ENCODE measurements at regions not wholly inside any gene's neighbourhood (a gene's known extent, or its start where the extent isn't known, plus 50 kb on each side); places are given as distances from the start of the nearest gene placed in this dataset.

GRCh38 chr4:189221691-189222090, 719.0 kb upstream of the FRG1 start:
- no peak for TF ChIP-seq TAF1 (IDR thresholded peaks at IDR 0.05; ENCODE audit: borderline replicate concordance, insufficient read depth, low read length)
- TF ChIP-seq POLR2AphosphoS5 (IDR thresholded peaks at IDR 0.05; ENCODE audit: low read depth, low read length) = no peak
- no peak for TF ChIP-seq REST (IDR thresholded peaks at IDR 0.05; ENCODE audit: insufficient read depth in 1 of 2, low read depth in 2 of 2, low read length in 2 of 2)
- TF ChIP-seq SIN3A (IDR thresholded peaks at IDR 0.05; ENCODE audit: borderline replicate concordance, insufficient read depth, low read length) = no peak
- no peak for TF ChIP-seq FOXP2 (optimal IDR thresholded peaks at IDR 0.05; ENCODE audit: borderline replicate concordance, extremely low read depth, extremely low read length, insufficient read depth)
